ENCODE measurements at regions not wholly inside any gene's neighbourhood (a gene's known extent, or its start where the extent isn't known, plus 50 kb on each side); places are given as distances from the start of the nearest gene placed in this dataset.

DNA sequence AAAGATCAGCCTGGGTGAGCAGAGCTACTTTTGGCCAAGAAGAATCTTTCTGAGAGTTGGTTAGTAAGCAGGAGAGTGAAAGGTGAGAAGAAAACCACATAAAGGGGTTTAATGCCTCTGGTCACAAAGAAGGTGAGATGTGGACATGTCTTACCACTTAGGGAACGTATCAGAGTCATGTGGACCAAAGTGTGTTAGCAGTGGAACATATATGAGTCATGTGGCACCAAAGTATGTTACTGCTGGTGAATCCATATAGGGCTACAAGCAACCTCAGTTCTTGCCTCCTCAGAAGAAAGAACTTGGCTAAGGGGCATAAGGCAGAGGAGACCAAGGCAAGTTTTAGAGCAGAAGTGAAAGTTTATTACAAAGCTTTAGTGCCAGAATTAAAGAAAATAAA is 411.6 kb upstream of the NEGR1 start:
- TF ChIP-seq, protein P1, sequence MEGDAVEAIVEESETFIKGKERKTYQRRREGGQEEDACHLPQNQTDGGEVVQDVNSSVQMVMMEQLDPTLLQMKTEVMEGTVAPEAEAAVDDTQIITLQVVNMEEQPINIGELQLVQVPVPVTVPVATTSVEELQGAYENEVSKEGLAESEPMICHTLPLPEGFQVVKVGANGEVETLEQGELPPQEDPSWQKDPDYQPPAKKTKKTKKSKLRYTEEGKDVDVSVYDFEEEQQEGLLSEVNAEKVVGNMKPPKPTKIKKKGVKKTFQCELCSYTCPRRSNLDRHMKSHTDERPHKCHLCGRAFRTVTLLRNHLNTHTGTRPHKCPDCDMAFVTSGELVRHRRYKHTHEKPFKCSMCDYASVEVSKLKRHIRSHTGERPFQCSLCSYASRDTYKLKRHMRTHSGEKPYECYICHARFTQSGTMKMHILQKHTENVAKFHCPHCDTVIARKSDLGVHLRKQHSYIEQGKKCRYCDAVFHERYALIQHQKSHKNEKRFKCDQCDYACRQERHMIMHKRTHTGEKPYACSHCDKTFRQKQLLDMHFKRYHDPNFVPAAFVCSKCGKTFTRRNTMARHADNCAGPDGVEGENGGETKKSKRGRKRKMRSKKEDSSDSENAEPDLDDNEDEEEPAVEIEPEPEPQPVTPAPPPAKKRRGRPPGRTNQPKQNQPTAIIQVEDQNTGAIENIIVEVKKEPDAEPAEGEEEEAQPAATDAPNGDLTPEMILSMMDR (IDR thresholded peaks at IDR 0.05; ENCODE audit: low read depth, low read length) = no peak
- no peak for DNase-seq (ENCODE audit: low read depth, low spot score)
- in situ Hi-C loops (cut with HindIII; ENCODE audit: low sequenced_read_pairs) = no loop called here
- no peak overlapping the region for H3K4me3 ChIP-seq (ENCODE audit: low read depth, low read length)

DNA sequence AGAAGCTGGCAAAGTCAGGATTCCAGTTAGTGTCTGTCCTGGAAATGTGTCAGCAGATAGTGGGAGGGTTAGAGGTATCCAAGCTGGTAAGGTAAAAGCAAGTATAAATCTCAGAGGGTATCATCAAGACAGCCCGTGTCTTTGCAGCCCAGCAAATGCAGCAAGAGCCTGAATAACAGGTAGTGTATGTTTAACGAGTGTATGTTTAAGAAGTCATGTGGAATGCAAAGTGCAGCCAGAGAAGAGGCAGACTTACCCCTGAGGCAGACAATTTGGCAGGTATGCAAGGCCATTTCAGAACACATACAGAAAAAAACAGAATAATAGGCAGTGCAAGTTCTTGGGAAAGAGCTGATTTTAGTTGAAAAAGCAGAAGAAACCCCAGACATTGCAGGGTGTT is 411.0 kb upstream of the NEGR1 start:
- H3K4me3 ChIP-seq (ENCODE audit: low read depth, low read length) = no peak overlapping the region
- DNase-seq (ENCODE audit: low read depth, low spot score) = no peak
- TF ChIP-seq, protein P1 (IDR thresholded peaks at IDR 0.05; ENCODE audit: low read depth, low read length) = no peak
- in situ Hi-C loops (cut with HindIII; ENCODE audit: low sequenced_read_pairs) = no loop called here

DNA sequence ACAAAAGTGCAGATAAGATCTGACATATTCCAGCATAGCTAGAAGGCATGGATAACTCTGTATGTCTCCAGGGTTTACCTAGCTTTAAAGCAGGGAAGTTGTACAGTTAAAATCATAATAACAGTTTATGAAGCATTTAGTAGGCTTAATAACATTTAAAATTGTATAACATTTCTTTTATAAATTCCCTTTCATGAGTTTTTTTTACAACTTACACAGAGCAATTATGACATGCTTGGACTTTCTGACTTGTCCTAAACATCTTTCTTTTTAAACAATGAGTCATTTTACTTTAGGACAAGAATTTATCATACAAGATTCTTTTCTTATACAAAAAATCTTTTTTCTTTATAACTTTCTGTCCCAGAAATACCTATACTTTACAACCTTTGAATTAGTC is 408.5 kb upstream of the NEGR1 start:
- in situ Hi-C loops (cut with HindIII; ENCODE audit: low sequenced_read_pairs) = no loop called here
- H3K4me3 ChIP-seq (ENCODE audit: low read depth, low read length) = no peak overlapping the region
- DNase-seq (ENCODE audit: low read depth, low spot score) = no peak
- TF ChIP-seq, protein P1 (IDR thresholded peaks at IDR 0.05; ENCODE audit: low read depth, low read length) = no peak

DNA sequence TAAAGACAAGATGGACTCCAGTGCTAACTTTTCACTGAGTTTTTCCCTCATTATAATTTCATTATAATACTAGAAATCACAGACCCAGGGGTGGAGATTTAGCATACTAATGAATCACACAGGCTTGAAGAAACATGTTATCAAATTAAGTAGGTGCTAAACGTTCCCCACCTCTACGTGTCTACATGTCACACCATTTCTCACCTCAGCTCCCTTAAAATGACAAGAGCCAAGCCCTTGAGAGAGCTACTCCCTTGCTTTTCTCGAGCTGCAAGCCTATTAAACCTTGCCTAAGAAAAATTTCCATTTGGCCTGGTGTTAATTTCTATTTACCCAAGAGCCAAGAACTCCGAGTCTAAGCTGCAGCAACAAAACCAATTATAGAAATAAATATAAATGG is 396.3 kb upstream of the NEGR1 start:
- in situ Hi-C loops (cut with HindIII; ENCODE audit: low sequenced_read_pairs) = no loop called here
- TF ChIP-seq, protein P1 (IDR thresholded peaks at IDR 0.05; ENCODE audit: low read depth, low read length) = no peak
- no peak for DNase-seq (ENCODE audit: low read depth, low spot score)
- H3K4me3 ChIP-seq (ENCODE audit: low read depth, low read length) = no peak overlapping the region

DNA sequence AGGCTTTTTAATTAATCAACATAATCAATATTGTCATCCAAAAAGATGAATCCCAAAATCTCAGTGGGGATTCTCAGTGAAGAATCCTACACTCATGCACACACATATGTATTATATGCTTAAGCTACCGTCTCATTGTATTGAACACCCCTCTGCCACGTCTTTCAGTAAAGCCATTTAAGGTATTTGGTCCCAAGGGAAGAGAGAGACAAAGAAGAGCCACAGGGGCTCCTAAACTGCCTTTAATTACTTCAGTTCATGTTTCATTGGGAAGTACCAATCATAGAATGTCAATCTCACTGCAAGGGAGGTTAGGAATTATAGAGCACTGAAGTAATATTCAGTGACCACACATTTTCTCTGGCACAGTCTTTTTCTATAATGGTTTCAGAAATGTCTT is 388.6 kb upstream of the NEGR1 start:
- TF ChIP-seq, protein P1 (IDR thresholded peaks at IDR 0.05; ENCODE audit: low read depth, low read length) = no peak
- DNase-seq (ENCODE audit: low read depth, low spot score) = no peak
- H3K4me3 ChIP-seq (ENCODE audit: low read depth, low read length) = no peak overlapping the region
- in situ Hi-C loops (cut with HindIII; ENCODE audit: low sequenced_read_pairs) = no loop called here

DNA sequence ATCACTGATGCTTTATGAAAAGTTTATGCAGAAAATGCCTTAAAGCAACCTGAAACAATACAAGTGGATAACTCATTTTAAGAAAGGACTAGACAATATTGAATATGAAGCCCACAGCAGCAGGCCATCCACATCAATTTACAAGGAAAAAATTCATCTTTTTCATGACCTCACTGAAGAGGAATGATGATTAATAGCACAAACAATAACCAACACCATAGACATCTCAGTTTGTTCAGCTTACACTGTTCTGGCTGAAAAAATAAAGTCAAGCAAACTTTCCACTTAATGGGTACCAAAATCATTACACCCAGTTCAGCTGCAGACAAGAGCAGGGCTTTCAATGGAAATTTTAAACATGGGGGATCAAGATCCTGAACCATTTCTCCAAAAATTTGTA is 380.6 kb upstream of the NEGR1 start:
- TF ChIP-seq, protein P1 (IDR thresholded peaks at IDR 0.05; ENCODE audit: low read depth, low read length) = no peak
- H3K4me3 ChIP-seq (ENCODE audit: low read depth, low read length) = no peak overlapping the region
- no peak for DNase-seq (ENCODE audit: low read depth, low spot score)
- in situ Hi-C loops (cut with HindIII; ENCODE audit: low sequenced_read_pairs) = no loop called here

DNA sequence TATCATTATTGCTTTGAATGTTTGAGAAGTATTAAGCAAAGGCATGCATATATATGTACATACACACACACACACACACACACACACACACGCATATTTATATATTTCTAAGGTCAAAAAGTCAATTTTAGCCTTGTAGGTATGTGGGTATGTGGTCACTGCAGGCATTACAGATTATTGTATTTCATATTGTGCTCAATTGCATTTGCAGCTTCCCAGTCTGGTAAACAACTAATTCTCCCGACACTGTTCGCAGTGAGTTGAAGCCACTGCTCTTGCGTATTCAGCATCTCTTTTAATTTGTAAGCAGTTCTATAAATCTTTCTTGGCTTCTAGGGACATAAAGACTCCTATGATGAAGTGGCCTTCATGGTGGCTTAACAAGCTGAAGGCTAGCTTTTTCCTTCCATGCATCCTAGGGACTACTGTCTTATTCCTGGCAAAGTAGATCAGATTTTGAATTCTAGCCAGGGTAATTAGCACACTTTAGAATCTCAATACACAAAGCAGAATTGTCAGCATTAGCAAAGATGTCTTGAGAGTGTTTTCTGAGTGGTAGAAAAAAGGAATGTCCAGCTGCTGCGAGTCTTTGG is 368.6 kb upstream of the NEGR1 start:
- in situ Hi-C loops (cut with HindIII; ENCODE audit: low sequenced_read_pairs) = no loop called here
- DNase-seq (ENCODE audit: low read depth, low spot score) = no peak
- TF ChIP-seq, protein P1 (IDR thresholded peaks at IDR 0.05; ENCODE audit: low read depth, low read length) = no peak
- H3K4me3 ChIP-seq (ENCODE audit: low read depth, low read length) = no peak overlapping the region
